NCI-H69 (cell line): ENCODE measurements at regions not wholly inside any gene's neighbourhood (a gene's known extent, or its start where the extent isn't known, plus 50 kb on each side); places are given as distances from the start of the nearest gene placed in this dataset.
"Not testable (repeated sequence)": the region's sequence is repeated elsewhere in the genome, so short reads cannot be mapped to it uniquely, and the experiment has no call there.

Experiments used
- DNase-seq: peaks from one replicate; lab custom pipeline; 2025; lab: John Stamatoyannopoulos, UW

DNA sequence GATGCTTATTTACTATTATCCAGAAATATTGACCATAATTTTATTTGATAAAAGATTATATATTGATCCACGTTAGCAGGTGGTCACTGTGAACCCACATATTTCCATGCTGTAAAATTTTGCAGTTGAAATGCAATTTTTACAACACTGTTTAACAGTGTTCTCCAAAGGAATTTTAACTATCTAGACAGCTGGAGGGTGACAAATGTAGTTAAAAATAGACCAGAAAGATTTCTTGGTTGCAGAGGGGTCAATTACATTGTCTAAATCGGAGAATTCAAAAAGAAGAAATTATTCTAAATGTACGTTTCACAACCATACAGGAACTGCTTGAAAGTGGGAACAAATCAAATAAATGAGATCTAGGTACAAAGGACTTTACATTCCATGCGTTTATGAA is 625.2 kb upstream of the NCAM2 start:
- DNase-seq: no peak

DNA sequence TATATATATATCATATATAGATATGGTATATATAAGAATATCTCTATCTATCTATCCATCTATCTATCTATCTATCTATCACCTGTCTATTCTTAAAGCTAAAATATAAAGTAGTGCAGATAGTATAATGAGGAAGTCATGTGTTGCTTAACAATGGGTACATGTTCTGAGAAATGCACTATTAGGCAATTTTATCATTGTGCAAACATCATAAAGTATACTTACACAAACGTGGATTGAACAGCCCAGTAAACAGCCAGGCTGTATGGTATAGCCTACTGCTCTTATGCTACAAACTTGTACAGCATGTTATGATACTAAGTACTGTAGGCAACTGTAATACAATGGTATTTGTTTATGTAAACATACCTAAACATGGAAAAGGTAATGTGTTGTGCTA is 621.0 kb upstream of the NCAM2 start:
- DNase-seq: no peak

DNA sequence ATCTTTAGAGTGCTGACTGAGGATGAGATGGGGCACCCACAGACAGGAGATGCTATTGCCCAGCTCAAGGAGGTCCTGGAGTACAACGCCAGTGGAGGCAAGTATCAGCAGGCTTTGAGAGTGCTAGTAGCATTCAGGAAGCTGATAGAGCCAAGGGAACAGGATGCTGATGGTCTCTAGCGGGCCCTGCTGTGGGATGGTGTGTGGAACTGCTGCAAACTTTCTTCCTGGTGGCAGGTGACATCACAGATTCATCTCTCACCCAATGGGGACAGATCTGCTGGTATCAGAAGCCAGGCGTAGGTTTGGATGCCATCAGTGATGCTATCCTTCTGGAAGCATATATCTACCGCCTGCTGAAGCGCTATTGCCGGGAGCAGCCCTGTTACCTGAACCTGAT is 609.8 kb upstream of the NCAM2 start:
- DNase-seq: no peak

DNA sequence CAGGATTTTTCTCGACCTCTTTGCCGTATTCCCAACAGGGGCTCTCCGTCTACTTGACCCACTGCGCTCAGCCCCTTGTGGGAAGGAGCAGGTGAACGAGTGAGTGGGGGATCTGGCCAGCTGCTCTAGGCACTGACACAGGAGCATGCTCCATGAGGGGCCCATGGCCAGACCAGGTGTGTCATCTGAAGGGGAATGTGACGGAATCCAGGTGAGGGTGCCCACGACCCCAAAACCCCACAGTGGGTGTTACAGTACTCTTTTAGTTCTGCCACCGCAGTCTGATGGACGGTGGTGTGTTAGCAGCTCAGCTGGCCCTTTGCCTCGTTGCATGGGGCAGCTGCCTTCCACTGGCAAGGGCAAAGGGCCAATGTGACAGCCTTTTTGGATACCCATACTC is 601.4 kb upstream of the NCAM2 start:
- DNase-seq: no peak

DNA sequence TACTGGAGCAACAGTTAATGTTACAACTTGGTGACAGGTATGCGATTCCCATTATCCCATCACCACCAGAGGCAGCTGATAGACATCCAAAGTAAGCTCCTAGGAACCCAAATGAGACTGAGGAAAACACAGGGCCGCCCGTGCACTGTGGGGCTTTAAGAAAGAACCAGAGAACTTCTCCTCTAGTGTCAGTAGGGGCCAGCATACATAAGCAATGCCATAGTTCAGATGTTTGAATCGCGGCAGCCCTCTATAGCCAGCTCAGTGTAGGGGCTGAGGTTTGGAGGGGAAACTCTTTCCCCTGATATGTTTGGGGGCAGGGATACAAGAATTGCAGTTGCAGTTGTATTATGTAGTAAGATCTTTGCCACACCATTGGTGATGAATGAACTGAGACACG is 593.3 kb upstream of the NCAM2 start:
- DNase-seq: no peak

DNA sequence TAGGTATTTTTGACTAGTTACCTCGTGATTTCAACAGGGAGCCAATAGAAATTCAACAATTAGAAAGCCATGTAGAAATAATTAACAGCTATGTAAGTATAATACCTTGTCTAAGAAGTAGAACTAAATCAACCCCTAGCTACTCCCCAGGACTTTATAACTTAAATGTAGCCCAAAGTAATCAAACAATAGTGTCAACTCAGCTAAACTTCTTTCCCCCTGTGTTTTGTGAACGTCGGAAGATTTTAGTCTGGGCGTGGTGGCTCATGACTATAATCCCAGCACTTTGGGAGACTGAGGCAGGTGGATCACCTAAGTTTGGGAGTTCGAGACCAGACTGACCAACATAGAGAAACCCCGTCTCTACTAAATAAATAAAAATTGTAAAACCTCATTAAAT is 579.9 kb upstream of the NCAM2 start:
- DNase-seq: no peak

DNA sequence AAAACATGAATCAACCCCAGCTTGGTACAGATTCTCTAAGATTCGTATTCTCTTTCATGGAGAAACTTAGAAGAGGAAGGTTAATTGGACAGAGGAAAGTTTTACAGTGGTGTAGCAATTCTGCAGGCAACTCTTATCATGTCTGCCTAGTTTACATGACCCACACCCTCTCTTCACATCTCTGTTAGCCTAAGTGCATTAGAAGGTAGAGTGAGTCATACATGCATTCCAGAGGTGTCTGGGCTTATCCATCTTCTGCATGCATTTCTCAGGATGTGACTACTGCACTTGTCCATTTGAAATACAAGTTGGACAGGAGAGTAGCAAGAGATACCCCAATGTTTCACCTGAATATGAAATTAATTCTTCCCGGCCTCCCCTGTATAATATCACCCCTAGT is 578.4 kb upstream of the NCAM2 start:
- DNase-seq: no peak

DNA sequence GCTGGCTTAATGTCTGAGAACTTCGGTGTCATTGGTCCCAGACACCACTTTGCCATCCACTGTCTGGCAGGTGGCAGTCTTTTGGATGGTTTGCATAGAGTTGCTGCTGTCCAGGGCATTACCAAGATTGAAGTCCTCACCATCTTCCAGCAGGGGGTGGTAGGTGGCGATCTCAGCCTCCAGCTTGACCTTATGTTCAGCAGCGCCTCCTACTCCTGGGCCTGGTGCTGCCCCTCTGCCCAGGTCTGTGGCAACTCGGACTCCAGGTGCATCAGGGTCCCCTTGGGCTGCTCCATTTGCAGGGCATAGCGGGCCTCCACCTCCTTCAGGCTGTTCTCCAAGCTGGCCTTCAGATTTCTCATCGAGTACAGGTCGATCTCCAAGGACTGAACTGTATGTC is 573.3 kb upstream of the NCAM2 start:
- no peak for DNase-seq

DNA sequence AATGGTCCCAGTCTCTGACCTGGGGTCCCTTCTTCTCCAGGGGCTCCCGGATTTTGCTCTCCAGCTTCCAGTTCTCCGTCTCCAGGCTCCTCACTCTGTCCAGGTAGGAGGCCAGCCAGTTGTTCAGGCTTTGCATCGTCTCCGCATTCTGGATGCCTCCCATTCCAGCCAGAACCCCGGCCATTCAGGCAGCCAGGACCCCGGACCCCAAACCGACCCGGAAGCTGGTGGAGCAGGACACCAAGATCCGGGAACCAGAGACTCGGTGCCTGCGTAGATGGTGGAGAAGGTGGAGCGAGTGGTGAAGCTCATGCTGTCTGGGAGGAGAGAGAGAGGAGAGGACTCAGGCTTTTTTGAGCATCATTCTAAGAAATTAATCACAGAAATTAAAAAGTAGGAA is 572.4 kb upstream of the NCAM2 start:
- DNase-seq: no peak

DNA sequence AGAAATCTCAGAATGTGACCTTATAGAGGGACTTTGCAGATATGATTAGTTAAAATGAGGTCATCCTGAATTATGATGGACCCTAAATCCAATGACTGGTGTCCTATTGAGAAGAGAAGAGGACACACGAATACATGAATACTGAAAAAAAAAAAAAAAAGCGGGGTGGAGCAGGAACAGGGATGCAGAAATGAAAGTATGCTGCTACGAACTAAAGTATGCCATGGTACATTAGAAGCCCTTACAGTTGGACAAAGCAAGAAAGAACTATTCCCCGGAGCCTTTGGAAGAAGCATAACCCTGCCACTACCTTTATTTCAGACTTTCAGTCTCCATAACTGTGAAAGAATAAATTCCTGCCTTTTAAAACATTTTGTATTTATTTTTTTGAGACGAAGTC is 557.9 kb upstream of the NCAM2 start:
- DNase-seq: no peak

DNA sequence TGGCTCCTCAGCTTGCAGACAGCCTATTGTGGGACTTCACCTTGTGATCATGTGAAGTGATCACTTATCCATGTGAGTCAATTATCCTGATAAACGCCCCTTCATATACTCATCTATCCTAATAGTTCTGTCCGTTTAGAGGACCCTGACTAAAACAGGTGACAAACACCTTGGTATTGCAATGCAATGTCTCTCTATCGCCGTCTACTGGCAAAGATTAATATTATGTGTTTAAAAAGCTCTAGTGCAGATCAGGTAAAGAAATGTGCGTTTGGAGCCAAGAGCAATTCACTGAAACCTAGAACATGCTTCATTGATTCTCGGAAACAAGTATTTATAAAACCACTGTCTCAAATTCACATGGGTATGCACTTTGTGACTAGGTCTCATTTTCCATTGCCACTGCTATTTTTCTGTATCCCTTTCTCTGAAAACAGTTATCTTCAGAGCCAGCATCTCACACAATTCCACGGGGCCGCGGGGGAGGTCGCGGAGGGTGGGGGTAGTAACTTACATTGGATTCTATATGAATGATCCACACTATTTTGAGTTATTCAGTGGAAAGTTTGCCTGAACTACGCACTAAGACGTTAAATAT is 554.6 kb upstream of the NCAM2 start:
- peak; percentile 67 for DNase-seq

DNA sequence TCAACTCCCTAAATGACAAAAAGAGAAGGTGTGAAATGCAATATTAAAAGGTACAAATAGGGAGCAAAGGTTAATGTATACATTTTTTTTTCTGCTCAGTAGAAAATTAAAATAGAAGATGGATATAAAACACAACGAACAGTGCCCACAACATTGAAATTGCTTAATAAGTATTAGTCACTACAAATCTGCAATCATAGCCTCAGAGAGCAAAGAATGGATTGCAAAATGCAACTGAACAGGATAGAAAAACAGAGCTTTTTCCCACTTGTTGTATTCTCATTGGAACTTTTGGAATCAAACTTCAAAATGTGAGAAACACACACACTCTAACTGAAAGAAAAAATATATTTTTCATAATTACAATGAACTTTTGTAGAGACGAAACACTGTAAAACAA is 552.2 kb upstream of the NCAM2 start:
- no peak for DNase-seq

DNA sequence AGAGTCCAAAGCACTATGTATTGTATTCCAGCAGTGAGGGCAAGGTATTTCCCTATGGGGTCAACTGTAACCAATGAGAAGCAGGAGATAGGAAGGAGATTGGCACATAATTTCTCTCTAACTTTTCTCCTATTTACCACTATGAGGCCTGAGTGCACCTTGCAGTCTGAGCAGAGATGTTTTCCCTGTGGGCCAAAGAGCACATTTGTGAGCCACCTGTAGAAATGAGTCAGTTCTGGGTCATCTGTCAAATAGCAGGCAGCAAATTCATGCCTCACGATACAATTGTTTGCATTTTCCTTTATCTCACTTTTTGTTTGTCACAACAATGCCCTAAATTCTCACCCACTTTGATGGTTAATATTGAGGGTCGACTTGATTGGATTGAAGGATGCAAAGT is 547.2 kb upstream of the NCAM2 start:
- DNase-seq: peak; percentile 63

DNA sequence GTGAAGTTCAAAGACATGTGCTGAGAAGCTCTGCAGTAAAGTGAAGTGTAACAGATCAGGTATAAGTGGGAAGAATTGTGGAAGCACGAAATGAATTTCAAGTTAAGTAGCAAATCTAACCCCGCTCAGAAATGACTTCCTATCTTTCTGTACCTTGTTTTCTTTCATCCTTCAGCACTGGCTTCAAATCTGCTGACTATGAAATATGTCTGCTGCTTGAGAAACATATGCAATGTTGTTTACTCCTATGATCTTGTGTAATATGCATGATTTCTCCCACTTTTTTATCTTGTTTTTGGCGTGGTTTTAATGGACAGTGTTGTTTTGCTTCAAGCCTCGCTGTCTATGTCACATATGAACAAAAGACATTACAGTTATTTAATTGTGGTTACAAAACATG is 545.3 kb upstream of the NCAM2 start:
- DNase-seq: no peak

DNA sequence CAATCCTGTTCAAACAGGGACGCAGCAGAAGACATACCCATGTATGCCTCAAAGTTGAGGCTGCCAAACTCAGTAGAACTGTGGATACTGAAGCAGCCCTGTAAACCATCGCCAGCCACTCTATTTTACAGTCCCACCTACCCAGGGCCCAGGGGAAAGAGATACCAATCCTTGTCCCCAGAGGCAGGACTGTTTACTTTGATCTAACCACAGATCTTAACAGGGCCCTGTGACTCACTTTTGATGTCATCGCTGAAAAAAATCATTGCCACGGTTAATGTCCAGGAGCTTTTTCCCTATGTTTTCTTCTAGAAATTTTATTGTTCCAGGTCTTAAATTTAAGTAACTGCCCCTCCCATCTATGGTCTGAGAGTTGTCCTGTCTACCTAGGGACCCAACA is 538.4 kb upstream of the NCAM2 start:
- DNase-seq: no peak

DNA sequence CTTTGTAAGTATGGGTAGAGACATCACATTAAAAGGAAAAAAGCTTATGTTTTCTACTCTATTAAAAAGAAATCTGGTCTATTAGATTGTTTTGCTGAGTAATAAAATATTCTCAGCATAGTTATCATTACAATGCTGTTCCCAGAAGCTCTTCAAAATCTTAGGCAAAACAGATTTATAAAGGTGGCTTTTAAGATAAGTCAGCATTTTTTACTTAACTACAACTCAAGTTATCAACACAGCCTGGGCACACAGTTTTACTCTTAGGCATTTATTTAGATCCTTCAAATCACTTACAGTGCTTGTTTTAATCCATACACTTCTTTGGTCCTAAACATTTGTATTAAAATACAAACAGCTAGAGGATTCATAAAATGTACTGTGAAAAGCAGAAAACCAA is 534.8 kb upstream of the NCAM2 start:
- DNase-seq: no peak

DNA sequence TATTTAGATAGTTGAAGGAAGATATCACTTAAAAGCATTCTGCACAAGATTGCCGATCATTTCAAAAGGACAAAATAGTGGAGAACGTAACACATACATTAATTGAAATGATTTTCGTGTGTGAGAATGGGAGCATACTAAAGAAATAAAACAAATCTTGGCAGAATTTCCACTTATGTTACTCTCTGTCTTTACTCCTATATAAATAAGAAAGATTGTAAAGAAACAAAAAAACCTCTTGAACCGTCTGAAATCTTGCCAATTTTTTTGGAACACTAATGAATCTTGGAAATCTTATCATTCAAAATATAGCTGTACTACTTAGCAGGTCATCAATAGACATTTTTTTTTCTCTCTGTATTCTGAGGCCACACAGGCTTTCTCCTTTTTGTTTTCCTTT is 528.8 kb upstream of the NCAM2 start:
- no peak for DNase-seq

DNA sequence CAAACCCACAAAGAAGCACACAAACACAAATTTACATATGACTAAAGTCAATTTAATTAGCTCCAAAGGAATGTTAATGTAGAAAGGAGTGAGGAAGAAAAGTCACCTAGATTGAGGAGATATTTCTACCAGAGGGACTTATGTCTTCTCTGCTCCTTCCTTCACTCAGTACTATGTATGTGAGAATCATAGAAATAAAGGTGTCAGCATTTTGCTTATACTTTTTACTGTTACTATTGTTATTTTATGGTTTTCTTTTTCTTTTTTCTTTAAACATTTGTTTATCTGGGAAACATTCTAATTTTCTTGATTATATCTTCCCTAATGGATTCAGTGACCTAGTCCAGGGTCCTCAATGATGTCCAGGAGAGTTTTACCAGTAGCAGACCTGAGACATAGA is 511.9 kb upstream of the NCAM2 start:
- DNase-seq: no peak

DNA sequence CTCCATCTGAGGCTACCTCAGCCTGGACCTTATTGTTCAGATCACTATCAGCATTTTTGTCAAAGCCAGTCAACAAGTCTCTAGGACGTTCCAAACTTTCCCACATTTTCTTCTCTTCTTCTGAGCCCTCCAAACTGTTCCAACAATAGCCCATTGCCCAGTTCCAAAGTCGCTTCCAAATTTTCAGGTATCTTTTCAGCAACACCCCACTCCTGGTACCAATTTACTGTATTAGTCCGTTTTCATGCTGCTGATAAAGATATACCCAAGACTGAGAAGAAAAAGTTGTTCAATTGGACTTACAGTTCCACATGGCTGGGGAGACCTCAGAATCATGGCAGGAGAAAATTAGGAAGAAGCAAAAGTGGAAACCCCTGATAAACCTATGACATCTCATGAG is 495.3 kb upstream of the NCAM2 start:
- not testable (repeated sequence) for DNase-seq

DNA sequence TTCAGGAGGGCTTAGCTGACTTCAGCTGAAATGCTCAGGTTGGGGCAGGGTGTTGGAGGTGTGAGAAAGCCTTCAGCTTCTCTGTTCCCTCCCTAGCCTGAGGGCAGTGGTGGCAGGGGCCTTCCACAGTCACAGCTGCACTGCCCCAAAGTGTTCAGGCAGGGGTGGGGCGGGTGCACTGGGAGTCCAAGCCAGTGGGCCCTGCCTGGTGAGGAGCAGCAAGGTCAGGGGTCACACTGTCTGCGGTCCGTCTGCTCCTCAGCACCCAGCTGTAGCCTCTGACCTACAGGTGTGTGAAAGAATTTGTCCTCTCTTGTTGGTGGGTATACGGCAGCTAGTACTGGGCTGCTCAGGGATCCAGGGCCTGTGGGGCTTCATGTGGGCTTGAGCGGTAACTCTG is 490.4 kb upstream of the NCAM2 start:
- no peak for DNase-seq

DNA sequence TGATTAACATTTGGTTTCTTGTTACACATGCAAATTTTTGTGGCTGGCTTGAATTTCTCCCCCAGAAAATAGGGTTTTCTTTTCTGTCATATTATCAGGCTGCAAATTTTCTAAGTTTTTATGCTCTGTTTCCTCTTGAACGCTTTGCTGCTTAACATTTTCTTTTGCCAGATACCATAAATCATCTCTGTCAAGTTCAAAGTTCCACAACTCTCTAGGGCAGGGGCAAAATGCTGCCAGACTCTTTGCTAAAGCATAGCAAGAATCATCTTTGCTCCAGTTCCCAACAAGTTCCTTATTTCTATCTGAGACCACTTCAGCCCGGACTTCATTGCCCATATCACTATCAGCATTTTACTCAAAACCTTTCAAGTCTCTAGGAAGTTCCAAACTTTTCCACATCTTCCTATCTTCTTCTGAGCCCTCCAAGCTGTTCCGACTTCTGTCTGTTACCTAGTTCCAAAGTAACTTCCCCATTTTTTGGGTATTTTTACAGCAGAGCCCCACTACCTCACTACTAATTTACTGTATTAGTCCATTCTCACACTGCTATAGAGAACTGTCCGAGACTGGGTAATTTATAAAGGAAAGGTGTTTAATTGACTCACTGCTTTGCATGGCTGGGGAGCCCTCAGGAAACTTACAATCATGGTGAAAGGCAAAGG is 486.9 kb upstream of the NCAM2 start:
- no peak for DNase-seq

DNA sequence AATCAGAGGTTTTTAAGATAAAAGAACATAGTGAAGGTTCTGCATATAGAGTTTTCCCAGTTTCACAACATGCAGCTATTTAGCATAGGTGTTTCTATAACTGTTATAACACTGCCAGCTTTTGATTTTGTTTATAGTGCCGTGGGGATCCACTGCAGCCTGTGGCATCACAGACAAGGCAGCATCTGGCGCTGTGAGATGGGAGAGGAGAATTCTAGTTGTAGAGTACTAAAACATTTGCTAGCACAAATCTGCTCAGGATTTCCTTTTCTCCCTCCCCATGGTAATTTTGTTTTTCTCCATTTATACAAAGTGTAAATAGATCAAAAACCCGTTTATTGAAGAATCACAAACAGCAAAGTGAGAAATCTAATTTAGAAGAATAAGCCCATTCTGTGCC is 482.8 kb upstream of the NCAM2 start:
- no peak for DNase-seq

DNA sequence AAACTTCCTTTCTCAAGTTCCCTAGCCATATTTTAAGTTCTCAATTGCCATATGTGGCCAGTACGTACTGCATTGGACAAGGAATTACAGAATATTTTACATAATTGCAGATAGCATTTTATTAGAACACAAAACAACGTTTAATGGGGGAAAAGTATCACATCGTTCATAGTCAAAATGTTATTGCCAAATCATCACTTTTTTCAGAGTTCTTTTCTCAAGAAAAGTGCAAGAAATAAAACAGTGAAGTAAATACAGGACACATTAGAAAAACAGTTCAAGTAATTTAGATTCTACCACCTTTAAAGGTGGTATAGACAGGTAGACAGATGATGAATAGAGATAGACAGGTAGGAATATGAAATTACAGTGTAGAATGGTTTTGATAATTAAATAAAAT is 479.1 kb upstream of the NCAM2 start:
- DNase-seq: no peak

DNA sequence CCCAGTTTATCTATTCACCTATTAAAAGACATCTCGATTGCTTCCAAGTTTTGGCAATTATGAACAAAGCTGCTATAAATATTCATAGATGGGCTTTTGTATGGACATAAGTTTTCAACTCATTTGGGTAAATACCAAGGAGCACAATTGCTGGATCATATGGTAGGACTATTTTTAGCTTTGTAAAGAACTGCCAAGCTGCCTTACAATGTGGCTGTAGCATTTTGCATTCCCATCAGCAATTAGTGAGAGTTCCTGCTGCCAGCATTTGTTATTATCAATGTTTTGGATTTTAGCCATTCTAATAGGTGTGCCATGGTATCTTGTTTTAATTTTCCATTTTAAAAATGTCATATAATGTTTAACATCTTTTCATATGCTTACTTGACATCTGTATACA is 475.6 kb upstream of the NCAM2 start:
- DNase-seq: no peak

DNA sequence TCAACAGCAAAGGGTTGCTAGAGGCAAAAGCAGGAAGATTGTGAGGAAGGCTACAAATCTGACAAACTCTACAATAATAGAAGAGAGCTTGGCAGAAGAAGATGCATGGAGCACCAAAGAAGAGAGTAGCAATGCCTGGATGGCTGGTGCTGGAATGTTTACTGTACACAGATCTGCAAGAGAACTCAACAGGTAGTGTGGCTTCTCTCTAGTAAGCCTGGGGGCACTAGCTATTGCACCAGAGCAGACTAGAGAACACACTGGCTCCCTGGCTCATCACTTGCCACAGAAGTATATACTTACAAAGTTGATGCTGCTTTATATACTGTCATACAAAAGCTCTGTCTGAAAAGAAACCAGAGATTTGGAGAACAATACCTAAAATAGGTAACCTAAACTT is 475.0 kb upstream of the NCAM2 start:
- DNase-seq: peak; percentile 30
